ENCODE measurements at regions not wholly inside any gene's neighbourhood (a gene's known extent, or its start where the extent isn't known, plus 50 kb on each side); places are given as distances from the start of the nearest gene placed in this dataset.

DNA sequence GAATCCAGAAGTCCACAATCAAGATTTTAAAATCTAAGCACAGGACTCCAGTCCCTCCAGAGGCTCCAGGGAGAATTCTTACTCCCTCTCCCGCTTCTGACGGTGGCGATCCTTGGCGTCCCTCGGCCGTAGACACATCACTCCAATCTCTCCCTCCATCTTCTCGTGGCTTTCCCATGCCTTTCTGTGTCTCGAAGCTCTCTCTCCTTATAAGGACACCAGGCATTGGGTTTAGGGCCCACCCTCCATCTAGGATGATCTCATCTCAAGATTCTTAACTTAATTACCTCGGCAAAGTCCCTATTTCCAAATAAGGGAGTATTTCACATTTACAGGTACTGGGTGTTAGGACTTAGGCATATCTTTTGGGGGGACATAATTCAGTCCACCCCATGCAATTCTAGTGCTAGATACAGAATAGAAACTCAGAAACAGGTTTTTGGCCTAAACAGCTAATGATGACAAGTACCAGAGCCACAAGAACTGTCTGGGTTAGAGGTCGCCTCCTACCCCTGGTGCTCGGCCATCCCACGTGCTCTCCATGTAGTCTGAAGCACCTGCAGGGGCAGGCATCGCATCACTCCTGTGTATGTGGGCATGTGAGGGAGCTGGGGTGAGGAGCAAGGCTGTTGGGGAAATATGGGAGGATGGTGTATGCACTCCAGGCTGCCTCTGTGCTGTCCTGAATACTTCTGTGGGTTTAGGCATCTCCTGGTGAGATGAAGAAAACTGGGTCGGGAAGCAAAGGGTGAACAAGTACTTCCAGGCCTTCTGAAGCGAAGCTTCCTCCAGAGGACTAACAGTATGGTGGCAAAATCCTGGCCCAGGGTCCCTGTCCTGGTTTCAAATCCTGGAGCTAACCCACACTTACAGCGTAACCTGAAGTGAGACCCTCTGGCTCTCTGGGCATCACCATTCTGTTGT, 298.3 kb upstream of the ZMIZ1 start:
- DNase-seq, result no peak

- no peak for DNase-seq
Observed at GRCh38 chr10:78771260-78771659, 297.5 kb upstream of the ZMIZ1 start.

DNA sequence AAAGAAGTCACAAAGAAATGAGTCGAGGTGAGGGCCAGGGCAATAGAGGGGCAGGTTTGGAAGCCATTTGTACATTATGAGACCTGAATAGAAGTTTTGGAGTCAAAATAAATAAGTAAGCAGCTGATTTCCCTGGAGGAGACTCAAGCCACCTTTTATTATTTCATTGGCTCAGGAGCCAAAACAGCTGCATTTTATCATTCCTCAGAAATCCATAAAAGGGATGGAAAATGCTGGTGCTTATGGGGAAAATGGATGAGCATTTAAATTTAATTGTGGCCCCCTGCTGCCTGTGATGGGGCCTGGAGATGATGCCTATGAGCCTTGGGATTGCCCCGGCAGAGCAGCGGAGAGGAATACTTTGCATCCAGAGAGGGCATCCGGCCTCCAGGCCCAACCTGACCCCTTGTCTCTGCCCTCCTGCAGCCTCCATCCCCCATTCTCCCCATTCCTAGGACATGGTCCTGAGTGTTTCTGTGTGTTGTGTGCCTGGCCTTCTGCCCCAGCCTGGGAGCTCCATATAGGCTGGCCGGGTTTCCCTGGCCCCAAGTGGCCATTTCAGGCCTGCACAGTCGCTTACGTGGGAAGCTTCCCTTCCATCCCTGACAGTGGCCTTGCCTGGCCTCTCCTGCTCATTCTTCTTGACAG, 296.8 kb upstream of the ZMIZ1 start:
- DNase-seq, result peak; percentile 7

GRCh38 chr10:78772486-78772885, 296.3 kb upstream of the ZMIZ1 start:
- no peak for DNase-seq

DNA sequence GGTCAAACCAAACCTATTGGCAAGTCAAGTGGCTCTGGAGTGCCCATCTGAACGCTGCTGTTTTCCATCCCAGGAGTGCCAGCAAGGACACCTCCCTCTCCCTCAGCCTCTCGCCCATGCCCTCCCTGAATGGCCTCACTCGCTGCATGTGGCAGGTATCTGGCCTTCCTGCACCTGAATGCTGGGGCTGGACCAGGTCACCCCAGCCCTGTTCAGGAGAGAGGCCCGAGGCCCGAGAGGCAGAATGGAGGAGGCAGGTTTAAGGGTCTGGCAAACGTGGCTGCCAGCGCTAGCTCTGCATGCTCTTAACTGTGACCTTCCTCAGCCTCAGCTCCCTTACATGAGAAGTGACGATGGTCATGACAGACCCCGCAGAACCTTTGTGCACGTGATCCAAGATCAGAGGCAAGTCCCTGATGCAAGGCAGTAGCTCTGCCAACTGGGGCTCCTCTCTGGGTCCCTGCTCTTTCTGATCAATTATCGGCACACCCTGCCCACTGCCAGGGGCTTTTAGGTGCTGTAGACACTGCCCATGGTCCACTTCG, 295.7 kb upstream of the ZMIZ1 start:
- DNase-seq, result no peak

- no peak for DNase-seq
Observed at GRCh38 chr10:78774614-78774998, 294.2 kb upstream of the ZMIZ1 start.

- no peak for DNase-seq
Observed at GRCh38 chr10:78774999-78775711, 293.6 kb upstream of the ZMIZ1 start.

DNA sequence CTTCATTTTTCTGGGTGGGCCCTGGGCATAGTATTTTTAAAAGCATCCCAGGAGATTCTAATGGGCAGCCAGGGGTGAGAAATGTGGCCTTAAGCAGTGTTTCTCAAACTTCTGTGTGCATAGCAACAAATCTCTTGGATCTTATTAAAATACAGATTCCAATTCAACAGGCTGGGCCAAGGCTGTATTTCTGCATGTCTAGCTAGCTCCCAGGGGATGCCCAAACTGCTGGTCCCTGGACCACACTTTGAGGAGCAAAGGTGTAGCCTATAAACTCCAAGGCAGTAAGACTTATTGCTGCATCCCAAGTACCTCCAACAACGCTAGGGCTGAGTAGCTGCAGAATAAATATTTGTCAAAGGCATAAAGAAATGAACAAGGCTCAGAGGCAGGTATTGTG, 292.9 kb upstream of the ZMIZ1 start:
- DNase-seq, result no peak

DNA sequence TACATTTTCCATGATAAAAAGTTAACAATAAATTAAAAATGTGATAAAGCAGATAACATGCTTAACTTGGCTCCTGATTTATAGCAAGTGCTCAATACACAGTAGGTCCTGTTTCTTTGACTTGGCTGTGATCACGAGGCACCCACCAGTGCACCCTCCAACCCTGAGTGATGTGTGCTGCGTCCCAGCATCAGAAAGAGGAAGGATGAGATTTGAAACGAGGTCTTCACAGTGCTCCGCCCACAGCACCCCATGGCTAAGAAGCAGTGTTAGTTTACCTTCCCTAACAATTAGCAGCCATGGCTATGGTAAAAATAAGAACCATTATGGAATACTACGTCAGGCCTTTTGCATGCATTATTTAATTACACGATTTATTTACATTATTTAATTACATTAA, 292.0 kb upstream of the ZMIZ1 start:
- DNase-seq, result no peak

GRCh38 chr10:78777466-78777865, 291.3 kb upstream of the ZMIZ1 start:
- DNase-seq, result no peak

GRCh38 chr10:78777867-78778266, 290.9 kb upstream of the ZMIZ1 start:
- no peak for DNase-seq

DNA sequence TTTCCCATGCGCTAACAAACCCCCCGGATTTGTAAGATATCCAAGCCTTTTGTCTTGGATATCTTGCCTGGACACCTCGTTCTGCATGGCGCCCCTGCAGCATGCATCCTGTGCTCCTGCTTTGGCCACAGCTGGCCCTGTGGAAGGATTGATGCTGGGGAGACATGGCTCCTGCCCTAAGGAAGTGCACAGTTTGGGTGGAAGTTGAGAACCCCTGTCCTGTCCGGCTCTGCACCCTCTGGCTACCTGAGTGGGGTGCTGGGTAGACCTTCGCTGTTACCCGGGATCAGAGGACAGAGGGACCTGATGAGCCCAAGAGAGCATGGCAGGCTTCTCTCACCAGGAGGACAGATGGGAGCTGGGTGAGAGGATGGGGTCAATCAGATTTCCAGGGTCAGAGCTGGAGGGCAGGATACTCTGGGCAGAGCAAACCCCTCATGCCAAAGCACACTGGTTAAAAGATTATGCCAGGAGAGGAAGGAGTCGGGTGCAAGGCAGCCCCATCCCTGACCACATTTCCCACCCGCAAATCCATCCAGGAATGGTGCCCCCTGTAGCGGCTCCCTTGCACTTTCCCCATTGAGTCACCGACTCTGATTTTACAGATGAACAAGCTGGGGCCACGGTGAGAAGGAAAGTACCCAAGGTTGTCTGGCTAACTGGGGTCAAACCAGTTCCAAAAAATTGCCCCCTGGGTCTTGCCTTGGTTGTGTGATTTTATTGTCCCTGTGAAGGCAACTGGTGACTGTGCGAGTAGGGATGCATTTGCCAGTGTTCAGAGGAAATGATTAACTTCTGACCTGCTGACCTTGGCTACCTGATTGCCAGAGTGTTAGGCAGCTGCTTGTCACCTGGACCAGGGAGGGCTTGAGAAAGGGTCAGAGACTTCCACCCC, 290.1 kb upstream of the ZMIZ1 start:
- no peak for DNase-seq

- DNase-seq, result no peak
Observed at GRCh38 chr10:78779339-78779955, 289.3 kb upstream of the ZMIZ1 start.

- DNase-seq, result no peak
Observed at GRCh38 chr10:78780551-78780961, 288.2 kb upstream of the ZMIZ1 start.

- DNase-seq, result no peak
Observed at GRCh38 chr10:78781251-78781913, 287.4 kb upstream of the ZMIZ1 start.

GRCh38 chr10:78781991-78782390, 286.8 kb upstream of the ZMIZ1 start:
- no peak for DNase-seq

- no peak for DNase-seq
Observed at GRCh38 chr10:78782441-78782840, 286.3 kb upstream of the ZMIZ1 start.

- DNase-seq, result no peak
Observed at GRCh38 chr10:78783753-78784152, 285.0 kb upstream of the ZMIZ1 start.

GRCh38 chr10:78784546-78784945, 284.2 kb upstream of the ZMIZ1 start:
- DNase-seq, result no peak

- DNase-seq, result no peak
Observed at GRCh38 chr10:78785066-78785465, 283.7 kb upstream of the ZMIZ1 start.

DNA sequence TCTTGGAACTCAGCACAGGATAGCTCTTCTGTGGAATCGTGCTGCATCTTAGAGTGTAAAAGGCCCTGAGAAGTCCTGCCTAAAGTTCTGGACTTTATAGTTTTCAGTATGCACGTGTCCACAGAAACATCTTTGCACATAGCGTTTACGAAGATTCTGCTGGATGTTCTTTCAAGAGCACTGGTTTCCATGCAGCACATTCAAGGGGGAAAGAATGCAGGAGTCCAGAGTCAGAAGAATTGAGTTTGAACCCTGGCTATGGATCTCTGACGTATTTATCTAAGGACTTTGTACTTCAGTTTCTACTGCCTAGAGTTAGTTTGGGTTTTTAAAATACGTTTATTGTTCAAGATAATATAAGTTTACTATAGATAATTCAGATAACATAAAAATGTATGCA, 282.8 kb upstream of the ZMIZ1 start:
- no peak for DNase-seq
